OCI-LY7 (cell line): ENCODE measurements at regions not wholly inside any gene's neighbourhood (a gene's known extent, or its start where the extent isn't known, plus 50 kb on each side); places are given as distances from the start of the nearest gene placed in this dataset.

Experiments used
- BruUV-seq: library from RNA; stranded (reverse); fragments of 400-500 nt; replicated peaks from 2 replicates; lab custom pipeline; 2021; lab: Mats Ljungman, UMichigan
- CTCF ChIA-PET: fragments of 300-600 bp; sonication (Branson Sonifier 250); formaldehyde crosslinking; loops from one replicate; lab custom pipeline; 2022; ENCODE audit warnings: antibody characterized with exemption; ENCODE audit not compliant: unreplicated experiment; lab: Charles Lee
- POLR2A ChIA-PET: fragments of 300-600 bp; sonication (Branson Sonifier 250); formaldehyde crosslinking; loops from one replicate; lab custom pipeline; 2022; ENCODE audit warnings: antibody characterized with exemption; lab: Charles Lee
- DNase-seq: peaks from one replicate; pipeline ENCODE4 v3.0.0-alpha.2; 2015; ENCODE audit warnings: low spot score
- H2AFZ ChIP-seq: fragments of 200-600 bp; sonication (generic), shearing (Covaris generic); 2 replicates; pipeline ENCODE4 v1.6.1; 2014; ENCODE audit warnings: mild to moderate bottlenecking, antibody characterized with exemption, low read length, moderate library complexity
- H3K27ac ChIP-seq: fragments of 200-600 bp; sonication (generic); 2 replicates; pipeline ENCODE4 v1.5.1; 2014; ENCODE audit warnings: mixed run types, low read depth, mild to moderate bottlenecking, moderate library complexity, low read length, inconsistent platforms; ENCODE audit not compliant: poor library complexity, severe bottlenecking
- H3K36me3 ChIP-seq: fragments of 200-600 bp; sonication (generic); 2 replicates; pipeline ENCODE4 v1.6.1; 2014; ENCODE audit warnings: mild to moderate bottlenecking, antibody characterized with exemption, low read length, moderate library complexity, mixed read lengths; ENCODE audit not compliant: insufficient read depth
- H3K4me1 ChIP-seq: fragments of 200-600 bp; sonication (generic); 2 replicates; pipeline ENCODE4 v1.5.1; 2014; ENCODE audit warnings: mild to moderate bottlenecking, low read length; ENCODE audit not compliant: insufficient read depth, poor library complexity, severe bottlenecking
- H3K4me2 ChIP-seq: fragments of 200-600 bp; sonication (generic); 2 replicates; pipeline ENCODE4 v1.6.1; 2014; ENCODE audit warnings: mild to moderate bottlenecking, low read length
- H3K4me3 ChIP-seq: fragments of 200-600 bp; sonication (generic); 2 replicates; pipeline ENCODE4 v1.5.1; 2014; ENCODE audit warnings: mild to moderate bottlenecking, low read depth, low read length; ENCODE audit not compliant: poor library complexity, severe bottlenecking
- H3K79me2 ChIP-seq: fragments of 200-600 bp; sonication (generic); 2 replicates; pipeline ENCODE4 v1.6.1; 2016; ENCODE audit warnings: low read depth, mild to moderate bottlenecking, low read length, moderate library complexity, mixed read lengths; ENCODE audit not compliant: insufficient read depth
- H3K9me2 ChIP-seq: fragments of 200-600 bp; sonication (generic); 2 replicates; pipeline ENCODE4 v1.6.1; 2016; ENCODE audit warnings: mild to moderate bottlenecking, low read length, mixed read lengths; ENCODE audit not compliant: insufficient read depth
- H3K9me3 ChIP-seq: fragments of 200-600 bp; sonication (generic); 2 replicates; pipeline ENCODE4 v1.6.1; 2014; ENCODE audit warnings: mild to moderate bottlenecking, mixed run types, low read length, mixed read lengths
- H4K20me1 ChIP-seq: fragments of 200-600 bp; sonication (generic); 2 replicates; pipeline ENCODE4 v1.6.1; 2014; ENCODE audit warnings: mild to moderate bottlenecking, antibody characterized with exemption, low read length, moderate library complexity, mixed read lengths; ENCODE audit not compliant: insufficient read depth
- CTCF ChIP-seq: fragments of 200-600 bp; sonication (generic); conservative IDR thresholded peaks from 2 replicates; pipeline ENCODE4 v1.5.1; 2014; ENCODE audit warnings: mild to moderate bottlenecking, antibody characterized with exemption, low read length, moderate library complexity, mixed read lengths
- EZH2phosphoT487 ChIP-seq: fragments of 200-600 bp; sonication (generic); IDR thresholded peaks from 2 replicates; pipeline ENCODE4 v1.6.1; 2018; ENCODE audit warnings: low read depth, borderline replicate concordance, mild to moderate bottlenecking, mixed run types, antibody characterized with exemption, low read length, moderate library complexity, mixed read lengths
- intact Hi-C: fragments of 100-400 bp; cut with micrococcal nuclease; formaldehyde crosslinking; loops from one replicate; pipeline ENCODE4 v1.10.0; 2022; ENCODE audit not compliant: unreplicated experiment

GRCh38 chr7:33854178-33854577 lies 51.2 kb upstream of the BMPER start:
- Histone ChIP-seq H3K9me2 (no peaks in the 10 kb centered on the region), H4K20me1 (no peaks in the 10 kb centered on the region), H3K4me3 (no peak overlapping the region), H3K79me2 (no peaks in the 10 kb centered on the region), H3K27ac (no peak overlapping the region), H3K4me1 (no peaks in the 10 kb centered on the region), H2AFZ (no peak overlapping the region), H3K9me3 (no peaks in the 10 kb centered on the region), H3K4me2 (no peak overlapping the region), H3K36me3 (no peaks in the 10 kb centered on the region)
- no TSS peak for BruUV-seq
- TF ChIP-seq CTCF (no peak), EZH2phosphoT487 (no peak)
- CTCF ChIA-PET: no interaction called here
- POLR2A ChIA-PET: no interaction called here
- DNase-seq: no peak
- intact Hi-C loops: no loop called here

GRCh38 chr7:33854801-33855350 lies 50.5 kb upstream of the BMPER start:
- BruUV-seq: no TSS peak
- H3K79me2 ChIP-seq: no peaks in the 10 kb centered on the region
- ChIA-PET POLR2A (no interaction called here), CTCF (no interaction called here)
- no peaks in the 10 kb centered on the region for H3K9me2 ChIP-seq
- intact Hi-C loops: no loop called here
- H3K36me3 ChIP-seq: no peaks in the 10 kb centered on the region
- TF ChIP-seq CTCF: no peak
- TF ChIP-seq EZH2phosphoT487: no peak
- no peak overlapping the region for H3K4me2 ChIP-seq
- H3K4me1 ChIP-seq: no peaks in the 10 kb centered on the region
- H3K9me3 ChIP-seq: no peaks in the 10 kb centered on the region
- no peak overlapping the region for H3K4me3 ChIP-seq
- H3K27ac ChIP-seq: no peak overlapping the region
- no peak overlapping the region for H2AFZ ChIP-seq
- DNase-seq: no peak
- no peaks in the 10 kb centered on the region for H4K20me1 ChIP-seq
